Ramos (cell line): ENCODE measurements at regions not wholly inside any gene's neighbourhood (a gene's known extent, or its start where the extent isn't known, plus 50 kb on each side); places are given as distances from the start of the nearest gene placed in this dataset.
"Not testable (repeated sequence)": the region's sequence is repeated elsewhere in the genome, so short reads cannot be mapped to it uniquely, and the experiment has no call there.

Experiments
- in situ Hi-C: fragments of 300-500 bp; cut with MboI; formaldehyde crosslinking; loops from one replicate; pipeline ENCODE4 v1.14.3; 2022; ENCODE audit warnings: low sequenced_read_pairs; ENCODE audit not compliant: unreplicated experiment

DNA sequence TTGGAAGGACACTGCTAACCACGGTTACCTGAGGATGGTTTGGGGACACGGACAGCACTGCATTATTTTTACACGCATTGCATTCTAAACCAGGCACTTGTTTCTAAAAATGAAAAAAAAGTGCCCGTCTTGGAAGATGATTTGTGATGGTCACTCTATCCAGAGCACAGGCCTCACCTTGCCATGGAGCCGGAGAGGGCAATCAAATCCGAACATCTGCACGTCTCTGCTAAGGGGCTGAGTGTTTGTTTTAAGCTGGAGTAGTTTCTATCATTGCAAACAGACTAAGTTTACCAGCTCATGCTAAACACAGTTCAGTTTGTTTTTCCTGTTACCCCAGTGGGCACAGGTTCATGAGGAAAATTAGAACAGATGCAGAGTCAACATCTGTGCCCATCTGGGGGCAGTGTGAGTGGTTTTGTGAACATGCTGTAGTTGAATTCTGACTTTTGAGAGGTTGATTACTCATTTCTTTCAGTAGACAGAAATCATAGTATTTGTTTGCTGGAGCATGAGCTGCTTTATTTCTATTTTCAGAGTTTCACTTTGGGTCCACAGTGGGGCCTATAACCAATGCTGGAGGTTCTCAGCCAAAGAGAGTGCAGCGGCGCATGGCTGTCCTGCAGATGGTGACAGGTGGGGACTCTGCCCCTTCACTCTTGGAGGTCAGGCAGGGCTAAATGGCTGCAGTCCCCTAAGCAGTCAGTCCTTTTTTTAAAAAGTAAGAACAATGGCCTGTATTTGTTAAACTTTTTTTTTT, 65.4 kb upstream of the ENPP6 start:
- in situ Hi-C loops, result loop anchor here (5.0 kb wide), 1 partner anchor 249 kb away; no protein-coding TSS in a partner anchor

DNA sequence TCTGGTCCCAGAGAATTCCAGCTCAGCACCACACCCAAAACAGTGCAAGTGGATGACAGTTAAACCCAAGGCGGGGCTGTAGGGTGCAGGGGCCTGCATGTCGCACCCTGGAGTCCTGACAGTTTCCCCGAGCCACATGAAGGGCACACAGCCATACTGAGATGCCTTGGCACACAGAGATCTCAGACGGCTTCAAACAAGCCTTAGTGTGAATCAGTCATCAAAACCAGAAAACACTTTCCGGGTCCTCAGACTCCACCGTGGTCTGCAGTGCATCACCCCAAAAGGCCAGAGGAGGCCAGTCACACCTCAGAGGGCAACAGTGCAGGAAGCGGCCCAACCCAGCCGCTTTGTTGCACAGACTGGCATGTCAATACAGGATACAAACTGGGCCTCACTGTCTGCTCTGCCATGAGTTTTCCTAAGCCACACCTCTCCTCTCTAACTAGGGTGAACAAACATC, 64.6 kb upstream of the ENPP6 start:
- in situ Hi-C loops, result loop anchor here (5.0 kb wide), 1 partner anchor 250 kb away; no protein-coding TSS in a partner anchor

DNA sequence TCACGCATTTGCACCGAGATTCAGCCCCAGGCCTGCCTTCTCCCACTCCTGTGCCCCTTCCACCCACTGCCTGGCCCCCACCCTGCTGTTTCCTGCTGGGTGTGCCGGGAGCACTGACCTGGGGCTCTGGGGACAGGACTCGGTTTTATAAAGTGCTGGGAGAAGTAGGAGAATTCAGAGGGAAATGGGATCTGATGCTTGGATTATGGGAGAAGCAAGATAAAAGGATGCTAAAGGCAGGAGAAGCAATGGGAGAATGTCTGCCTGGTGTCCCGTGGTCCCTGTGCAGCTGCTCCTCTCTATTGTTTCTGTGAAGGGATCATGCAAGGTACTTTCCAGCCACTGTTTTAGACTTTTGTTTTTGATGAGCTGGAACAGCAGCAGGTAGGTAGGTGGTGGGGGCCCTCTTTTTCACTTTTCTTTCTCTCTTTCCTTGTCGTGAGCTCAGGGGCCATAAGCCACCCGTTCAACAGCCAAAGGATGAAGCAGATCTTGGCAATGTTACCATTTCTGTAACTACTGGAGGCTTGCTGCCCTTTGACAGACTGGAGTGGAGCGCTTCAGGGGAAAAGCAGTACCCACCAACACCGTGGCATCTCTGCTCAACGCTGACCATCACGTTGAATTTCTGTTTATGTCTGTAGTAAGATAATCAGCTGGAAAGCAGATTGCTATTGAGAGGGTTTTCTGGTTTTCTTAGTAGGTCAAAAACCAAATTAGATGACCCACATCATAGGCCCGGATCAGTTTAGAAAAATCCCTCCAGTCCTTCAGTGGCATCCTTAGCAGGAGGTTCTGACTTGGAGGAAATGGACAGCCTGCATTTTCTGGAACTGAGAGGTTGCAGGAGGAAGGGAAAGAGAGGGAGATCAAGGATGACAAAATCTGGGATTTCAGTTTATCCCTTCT, 63.8 kb upstream of the ENPP6 start:
- in situ Hi-C loops, result loop anchor here (5.0 kb wide), 1 partner anchor 251 kb away; no protein-coding TSS in a partner anchor

DNA sequence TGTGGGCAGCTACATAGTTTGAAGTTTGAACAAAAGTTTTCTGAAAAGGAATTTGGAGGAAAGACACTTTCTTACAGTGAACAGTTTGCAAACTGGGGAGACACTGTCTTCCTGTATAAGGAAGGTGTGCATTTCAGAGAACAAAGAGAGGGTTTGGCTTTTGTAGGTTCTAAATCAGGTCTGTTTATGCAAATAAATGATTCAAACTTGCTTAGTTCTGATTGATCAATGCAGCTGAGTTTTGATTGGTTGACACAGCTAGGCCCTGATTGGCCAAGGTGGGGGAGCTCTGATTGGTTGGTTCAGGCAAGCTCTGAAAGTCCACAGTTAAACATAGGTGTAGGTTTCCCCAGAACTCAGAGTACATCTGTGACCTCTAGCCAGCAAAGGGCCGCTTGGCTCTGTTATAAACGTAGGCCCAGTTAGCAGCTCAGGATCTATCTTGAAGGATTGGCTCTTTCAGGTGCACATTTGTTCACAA, 63.0 kb upstream of the ENPP6 start:
- in situ Hi-C loops, result loop anchor here (5.0 kb wide), 1 partner anchor 252 kb away; no protein-coding TSS in a partner anchor

DNA sequence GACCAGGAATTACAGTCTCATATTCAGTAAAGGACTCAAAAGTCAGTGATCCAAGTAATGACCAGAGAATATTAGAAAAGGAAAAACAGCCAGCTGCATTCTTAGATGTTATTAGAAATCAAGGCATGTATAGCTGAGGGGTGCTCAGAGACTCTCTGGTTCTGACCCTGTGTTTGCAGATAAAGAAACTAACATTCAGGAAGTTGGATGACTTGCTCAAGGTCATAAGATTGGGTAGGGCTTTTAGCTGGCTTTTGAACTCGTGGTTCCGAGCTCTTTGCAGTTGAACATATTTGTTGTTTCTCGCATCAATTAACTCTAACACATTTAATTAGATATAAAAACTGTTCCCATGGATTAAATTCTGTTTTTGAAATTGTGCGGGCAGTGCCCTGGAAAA, 62.5 kb upstream of the ENPP6 start:
- in situ Hi-C loops, result loop anchor here (5.0 kb wide), 1 partner anchor 252 kb away; no protein-coding TSS in a partner anchor

DNA sequence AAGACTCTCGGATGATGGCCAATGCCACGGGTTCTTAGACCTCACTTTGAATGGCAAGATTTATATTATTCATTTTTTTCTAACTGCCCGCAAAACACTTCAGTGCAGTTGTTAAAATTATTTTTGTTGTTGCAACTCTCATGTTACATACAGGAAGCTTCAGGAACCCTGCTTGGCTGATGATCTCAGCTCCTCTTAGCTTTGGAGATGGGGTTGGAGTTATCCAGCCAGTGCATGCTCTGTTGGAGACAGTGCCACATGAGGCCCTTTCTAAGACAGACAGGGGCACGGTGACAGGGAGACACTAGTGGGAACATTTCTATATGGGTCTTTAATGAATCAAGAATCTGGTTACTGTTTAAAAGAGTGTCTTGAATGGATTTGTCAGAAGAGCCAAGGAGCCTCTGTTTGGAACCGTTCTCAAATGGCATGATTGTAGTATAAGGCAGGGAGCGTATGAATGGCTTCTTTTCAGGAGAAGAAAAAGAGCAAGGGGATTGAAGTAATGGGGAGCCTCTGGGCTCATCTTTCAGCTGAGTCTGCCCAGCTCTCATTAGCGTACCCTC, 61.9 kb upstream of the ENPP6 start:
- in situ Hi-C loops, result loop anchor here (5.0 kb wide), 1 partner anchor 253 kb away; no protein-coding TSS in a partner anchor

DNA sequence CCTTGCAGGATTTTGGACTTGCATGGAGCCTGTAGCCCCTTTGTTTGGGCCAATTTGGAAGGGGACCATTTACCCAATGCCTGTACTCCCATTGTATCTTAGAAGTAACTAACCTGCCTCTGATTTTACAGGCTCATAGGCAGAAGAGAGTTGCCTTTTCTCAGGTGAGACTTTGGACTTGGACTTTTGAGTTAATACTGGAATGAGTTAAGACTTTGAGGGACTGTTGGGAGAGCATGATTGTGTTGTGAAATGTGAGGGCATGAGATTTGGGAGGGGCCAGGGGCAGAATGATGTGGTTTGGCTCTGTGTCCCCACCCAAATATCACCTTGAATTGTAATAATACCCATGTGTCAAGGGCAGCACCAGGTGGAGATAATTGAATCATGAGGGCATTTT, 60.1 kb upstream of the ENPP6 start:
- in situ Hi-C loops, result not testable (repeated sequence)

DNA sequence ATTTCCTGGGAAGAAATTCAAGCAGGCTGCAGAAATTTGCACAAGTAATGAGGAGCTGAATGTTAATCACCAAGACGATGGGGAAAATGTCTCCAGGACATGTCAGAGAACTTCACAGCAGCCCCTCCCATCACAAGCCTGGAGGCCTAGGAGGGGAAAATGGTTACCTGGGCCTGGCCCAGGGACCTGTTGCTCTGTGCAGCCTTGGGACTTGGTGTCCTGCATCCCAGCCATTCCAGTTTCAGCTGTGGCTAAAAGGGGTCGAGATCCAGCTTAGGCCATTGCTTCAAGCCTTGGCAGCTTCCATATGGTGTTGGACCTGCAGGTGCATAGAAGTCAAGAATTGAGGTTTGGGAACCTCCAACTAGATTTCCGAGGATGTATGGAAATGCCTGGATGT, 59.3 kb upstream of the ENPP6 start:
- in situ Hi-C loops, result not testable (repeated sequence)

DNA sequence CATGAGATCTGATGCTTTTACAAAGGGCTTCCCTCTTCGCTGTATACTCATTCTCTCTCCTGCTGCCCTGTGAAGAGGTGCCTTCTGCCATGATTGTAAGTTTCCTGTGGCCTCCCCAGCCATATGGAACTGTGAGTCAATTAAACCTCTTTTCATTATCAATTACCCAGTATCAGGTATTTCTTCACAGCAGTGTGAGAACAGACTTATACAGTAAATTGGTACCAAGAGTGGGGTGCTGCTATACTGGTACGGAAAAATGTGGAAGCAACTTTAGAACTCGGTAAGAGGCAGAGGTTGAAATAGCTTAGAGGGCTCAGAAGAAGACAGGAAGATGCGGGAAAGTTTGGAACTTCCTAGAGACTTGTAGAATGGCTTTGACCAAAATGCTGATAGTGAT, 58.7 kb upstream of the ENPP6 start:
- in situ Hi-C loops, result not testable (repeated sequence)

DNA sequence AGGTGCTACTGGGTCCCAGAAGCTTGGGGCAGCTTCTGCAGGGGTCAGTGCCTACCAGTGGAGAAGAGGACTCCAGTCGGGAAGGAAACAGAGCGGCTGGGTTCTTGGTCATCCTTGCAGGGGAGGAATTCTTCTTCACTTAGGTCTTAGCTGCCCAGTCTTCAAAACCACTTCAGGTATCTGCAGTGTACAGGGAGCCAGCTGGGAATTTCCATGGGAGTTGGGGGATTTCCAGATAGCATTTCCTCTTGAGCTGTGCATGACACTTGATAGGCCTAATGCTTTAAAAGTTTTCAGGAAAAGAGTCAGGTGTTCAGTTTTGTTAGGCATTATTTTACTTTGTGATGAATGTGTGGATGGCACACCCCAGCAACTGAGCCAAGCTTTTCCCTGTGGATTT, 58.1 kb upstream of the ENPP6 start:
- in situ Hi-C loops, result no loop called here

DNA sequence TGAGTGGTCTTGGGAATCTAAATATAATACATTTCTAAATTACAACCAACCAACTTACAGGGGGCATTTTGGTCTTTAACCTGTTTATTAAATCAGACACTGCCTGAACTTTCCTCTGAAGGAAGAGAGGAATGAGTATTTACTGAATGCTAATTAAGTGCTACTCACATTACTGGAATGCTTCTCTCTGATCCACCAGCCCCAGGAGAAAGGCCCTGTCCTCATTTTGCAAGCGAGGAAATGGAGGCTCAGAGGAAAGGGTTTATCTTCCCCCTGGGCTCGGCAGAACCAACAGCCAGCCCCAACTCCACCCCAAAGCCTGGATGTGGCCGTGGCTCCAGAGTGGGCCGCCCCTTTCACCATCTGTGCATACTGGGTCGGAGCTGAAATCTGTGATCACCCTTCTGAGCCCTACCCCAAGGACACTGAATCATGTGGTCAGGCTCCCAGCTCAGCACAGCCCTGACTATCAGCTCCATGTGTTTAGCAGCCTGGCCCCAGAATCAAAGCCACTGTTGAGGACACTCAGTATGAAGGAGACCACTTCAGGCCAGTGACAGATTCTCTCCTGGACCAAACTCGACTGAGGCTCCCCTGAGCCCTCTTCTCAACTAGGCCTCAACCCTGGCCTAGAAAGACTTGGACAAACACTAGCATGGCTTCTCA, 56.7 kb upstream of the ENPP6 start:
- in situ Hi-C loops, result no loop called here

DNA sequence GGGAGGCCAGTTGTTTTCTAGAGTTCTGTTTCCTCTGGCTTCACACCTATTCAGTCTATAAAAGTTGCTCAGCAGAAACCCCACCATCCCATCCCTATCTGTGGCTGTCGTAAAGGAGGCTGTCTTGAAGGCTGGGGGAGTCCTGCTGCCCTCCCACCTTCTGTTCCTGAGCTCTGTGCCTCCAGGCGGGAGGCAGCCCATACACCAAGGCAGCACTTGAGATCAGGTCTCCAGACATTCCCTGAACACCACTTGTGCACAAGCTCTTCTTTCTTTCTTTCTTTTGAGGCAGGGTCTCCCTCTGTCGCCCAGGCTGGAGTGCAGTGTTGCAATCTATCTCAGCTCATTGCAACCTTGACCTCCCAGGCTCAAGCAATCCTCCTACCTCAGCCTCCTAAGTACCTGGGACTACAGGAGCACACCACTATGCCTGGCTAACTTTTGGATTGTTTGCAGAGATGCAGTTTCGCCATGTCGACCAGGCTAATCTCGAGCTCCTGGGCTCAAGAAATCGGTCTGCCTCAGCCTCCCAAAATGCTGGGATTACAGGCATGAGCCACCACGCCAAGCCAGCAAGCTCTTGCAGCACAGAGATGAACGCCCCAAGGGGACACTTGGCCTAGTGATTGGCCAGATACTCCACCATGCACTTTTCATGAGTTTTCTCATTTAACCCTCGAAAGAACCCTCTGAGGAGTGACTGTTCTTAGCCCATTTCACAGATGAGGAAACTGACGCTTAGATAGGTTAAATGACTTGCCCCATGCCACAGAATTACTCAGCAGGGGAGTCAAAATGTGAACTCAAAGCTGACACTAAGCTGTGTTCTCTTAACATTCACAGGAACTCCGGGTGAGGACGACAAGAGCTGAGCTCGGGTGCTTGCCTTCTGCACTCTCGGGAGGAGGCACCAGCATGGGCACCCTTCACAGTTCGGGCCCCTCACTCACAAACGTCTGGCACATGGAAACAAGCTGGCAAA, 55.8 kb upstream of the ENPP6 start:
- in situ Hi-C loops, result no loop called here

DNA sequence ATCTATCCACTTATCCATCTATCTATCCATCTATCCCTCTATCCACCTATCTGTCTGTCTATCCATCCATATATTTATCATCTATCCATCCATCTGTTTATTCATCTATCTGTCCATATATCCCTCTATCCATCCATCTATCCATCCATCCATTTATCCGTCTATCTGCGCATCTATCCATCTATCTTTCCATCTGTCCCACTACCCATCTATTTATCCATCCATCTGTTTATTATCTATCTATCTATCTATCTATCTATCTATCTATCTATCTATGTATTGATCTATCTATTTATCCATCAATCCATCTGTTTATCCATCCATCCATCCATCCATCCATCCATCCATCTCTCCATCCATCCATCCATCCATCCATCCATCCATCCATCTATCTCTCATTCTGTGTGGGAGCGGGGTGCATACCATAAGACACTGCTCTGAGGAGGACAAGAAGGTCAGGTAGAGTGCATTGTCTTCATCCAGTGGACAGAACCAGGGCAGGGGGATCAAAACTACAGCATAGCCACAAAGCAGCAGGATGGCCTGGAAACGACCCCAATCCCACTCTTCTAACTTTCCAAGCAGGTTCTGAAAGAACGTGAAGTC, 53.2 kb upstream of the ENPP6 start:
- in situ Hi-C loops, result no loop called here

DNA sequence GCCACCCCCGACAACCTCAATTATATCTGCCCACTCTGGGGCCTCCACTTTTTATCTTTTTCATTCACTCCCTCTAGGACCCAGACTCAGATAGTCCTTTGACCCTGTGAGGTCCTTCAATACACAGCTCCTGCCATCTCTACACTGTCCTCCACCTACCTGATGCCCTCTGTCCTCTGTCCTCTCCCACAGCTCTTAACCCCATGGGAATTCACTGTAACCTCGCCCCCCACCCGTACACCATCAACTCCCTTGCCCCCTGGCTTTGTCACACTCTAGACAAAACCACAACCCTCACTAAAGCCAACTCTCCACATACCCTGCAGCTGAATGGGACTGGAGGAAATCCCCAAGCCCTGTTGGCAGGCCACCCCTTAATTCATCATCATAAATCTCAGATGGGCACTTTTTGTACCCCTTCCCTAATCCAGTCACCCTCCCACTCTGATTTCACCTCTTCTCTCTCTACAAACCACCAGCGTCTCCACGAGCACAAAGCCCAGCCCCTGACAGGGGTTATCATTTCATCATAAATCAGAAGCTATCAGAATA, 52.3 kb upstream of the ENPP6 start:
- in situ Hi-C loops, result no loop called here

DNA sequence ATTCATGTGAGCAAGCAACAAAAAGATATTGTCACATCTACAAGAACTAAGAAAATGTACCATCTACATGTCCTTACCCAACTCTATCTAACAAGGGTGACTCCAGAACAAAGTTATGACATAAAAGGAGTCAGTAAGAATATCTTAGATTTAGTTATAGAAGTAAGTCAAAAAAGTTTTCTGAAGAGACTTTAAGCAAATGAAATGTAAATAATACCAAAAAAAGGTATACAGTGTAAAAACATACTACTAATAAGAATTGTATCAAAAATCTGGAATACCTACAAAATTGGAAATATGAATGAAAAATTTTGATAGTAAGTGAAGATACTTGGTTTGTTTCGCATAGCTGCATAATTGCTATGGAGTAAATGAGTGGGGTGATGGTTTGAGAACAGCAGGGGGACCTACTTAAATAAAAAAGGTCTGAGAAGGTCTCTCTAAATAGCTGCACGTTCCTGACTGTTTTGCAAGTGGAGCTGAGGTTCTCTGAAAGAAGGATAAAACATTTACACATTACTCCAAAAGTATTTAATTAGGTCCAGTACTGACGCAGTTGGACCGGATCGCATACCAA, 51.0 kb upstream of the ENPP6 start:
- in situ Hi-C loops, result no loop called here

DNA sequence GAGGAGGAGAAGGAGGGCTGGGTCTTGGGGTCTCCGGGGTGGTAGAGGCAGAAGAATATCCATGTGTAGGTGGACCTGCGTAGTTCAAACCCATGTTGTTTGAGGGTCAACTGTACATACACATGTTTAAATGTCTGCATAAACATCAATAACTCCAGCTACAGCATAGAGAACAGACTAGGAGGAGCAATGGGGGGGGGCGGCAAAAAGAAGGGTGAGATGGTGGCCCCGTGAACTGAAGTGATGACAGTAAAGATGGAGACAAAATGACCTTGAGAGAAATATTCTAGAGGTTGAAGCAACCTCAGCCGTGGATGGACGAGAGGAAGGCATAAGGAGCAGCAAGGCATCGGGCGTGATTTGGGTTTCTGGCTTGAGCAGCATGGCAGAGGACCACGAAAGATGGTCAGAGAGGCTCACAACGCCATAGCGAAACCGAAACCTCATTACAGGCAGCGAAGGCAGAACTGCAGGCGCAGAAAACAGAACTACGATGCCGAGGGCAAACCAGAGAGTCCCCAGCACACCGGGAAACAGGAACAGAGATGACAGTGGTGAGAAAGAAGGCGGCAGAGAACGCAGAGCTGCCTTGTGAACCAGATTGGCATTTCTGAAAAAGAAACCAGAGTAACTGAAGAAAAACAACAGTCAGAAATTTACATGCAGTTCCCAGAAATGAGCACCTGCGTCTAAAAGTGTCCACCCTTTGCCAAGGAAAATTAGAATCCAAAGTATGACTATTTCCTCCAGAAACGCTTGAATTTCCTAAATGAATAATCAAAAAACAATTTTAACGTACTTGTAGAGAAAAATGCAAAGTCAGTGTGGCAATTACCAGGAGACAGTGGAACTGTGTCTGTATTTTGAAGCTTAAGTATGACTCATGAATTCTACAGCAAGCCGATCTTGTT, 50.3 kb upstream of the ENPP6 start:
- in situ Hi-C loops, result no loop called here
